ENCODE measurements at regions not wholly inside any gene's neighbourhood (a gene's known extent, or its start where the extent isn't known, plus 50 kb on each side); places are given as distances from the start of the nearest gene placed in this dataset.

GRCh38 chr1:218711884-218712674, 366.9 kb downstream of the TGFB2 start:
- TF ChIP-seq TCF12 (IDR thresholded peaks at IDR 0.05; ENCODE audit: low read depth, low read length) (no peak), EGR1 (IDR thresholded peaks at IDR 0.05; ENCODE audit: borderline replicate concordance, low read depth, low read length) (no peak), RAD21 (IDR thresholded peaks at IDR 0.05 in 1 of 2, conservative IDR thresholded peaks at IDR 0.05 in 1 of 2; ENCODE audit: low read depth in 2 of 2, low read length in 2 of 2) (no peak), GABPA (IDR thresholded peaks at IDR 0.05; ENCODE audit: borderline replicate concordance, insufficient read depth, low read length) (no peak), POLR2AphosphoS5 (IDR thresholded peaks at IDR 0.05; ENCODE audit: low read depth, low read length) (no peak), JUND (IDR thresholded peaks at IDR 0.05; ENCODE audit: low read length) (no peak), RFX5 (IDR thresholded peaks at IDR 0.05; ENCODE audit: borderline replicate concordance, low read depth, low read length) (no peak), POLR2A (IDR thresholded peaks at IDR 0.05; ENCODE audit: control extremely low read depth in 1 of 2, low read depth in 2 of 2, low read length in 2 of 2) (no peak), EP300 (IDR thresholded peaks at IDR 0.05; ENCODE audit: borderline replicate concordance in 1 of 2, low read depth in 2 of 2, low read length in 2 of 2) (no peak)
- TF ChIP-seq, protein P1, sequence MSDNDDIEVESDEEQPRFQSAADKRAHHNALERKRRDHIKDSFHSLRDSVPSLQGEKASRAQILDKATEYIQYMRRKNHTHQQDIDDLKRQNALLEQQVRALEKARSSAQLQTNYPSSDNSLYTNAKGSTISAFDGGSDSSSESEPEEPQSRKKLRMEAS (IDR thresholded peaks at IDR 0.05) = no peak
- TF ChIP-seq, protein P2, sequence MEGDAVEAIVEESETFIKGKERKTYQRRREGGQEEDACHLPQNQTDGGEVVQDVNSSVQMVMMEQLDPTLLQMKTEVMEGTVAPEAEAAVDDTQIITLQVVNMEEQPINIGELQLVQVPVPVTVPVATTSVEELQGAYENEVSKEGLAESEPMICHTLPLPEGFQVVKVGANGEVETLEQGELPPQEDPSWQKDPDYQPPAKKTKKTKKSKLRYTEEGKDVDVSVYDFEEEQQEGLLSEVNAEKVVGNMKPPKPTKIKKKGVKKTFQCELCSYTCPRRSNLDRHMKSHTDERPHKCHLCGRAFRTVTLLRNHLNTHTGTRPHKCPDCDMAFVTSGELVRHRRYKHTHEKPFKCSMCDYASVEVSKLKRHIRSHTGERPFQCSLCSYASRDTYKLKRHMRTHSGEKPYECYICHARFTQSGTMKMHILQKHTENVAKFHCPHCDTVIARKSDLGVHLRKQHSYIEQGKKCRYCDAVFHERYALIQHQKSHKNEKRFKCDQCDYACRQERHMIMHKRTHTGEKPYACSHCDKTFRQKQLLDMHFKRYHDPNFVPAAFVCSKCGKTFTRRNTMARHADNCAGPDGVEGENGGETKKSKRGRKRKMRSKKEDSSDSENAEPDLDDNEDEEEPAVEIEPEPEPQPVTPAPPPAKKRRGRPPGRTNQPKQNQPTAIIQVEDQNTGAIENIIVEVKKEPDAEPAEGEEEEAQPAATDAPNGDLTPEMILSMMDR (IDR thresholded peaks at IDR 0.05; ENCODE audit: control extremely low read depth in 1 of 3, insufficient read depth in 1 of 3, low read depth in 1 of 3, low read length in 3 of 3) = no peak
- TF ChIP-seq, protein P3, sequence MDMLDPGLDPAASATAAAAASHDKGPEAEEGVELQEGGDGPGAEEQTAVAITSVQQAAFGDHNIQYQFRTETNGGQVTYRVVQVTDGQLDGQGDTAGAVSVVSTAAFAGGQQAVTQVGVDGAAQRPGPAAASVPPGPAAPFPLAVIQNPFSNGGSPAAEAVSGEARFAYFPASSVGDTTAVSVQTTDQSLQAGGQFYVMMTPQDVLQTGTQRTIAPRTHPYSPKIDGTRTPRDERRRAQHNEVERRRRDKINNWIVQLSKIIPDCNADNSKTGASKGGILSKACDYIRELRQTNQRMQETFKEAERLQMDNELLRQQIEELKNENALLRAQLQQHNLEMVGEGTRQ (IDR thresholded peaks at IDR 0.05; ENCODE audit: low read length) = no peak
